ENCODE measurements at regions not wholly inside any gene's neighbourhood (a gene's known extent, or its start where the extent isn't known, plus 50 kb on each side); places are given as distances from the start of the nearest gene placed in this dataset.

DNA sequence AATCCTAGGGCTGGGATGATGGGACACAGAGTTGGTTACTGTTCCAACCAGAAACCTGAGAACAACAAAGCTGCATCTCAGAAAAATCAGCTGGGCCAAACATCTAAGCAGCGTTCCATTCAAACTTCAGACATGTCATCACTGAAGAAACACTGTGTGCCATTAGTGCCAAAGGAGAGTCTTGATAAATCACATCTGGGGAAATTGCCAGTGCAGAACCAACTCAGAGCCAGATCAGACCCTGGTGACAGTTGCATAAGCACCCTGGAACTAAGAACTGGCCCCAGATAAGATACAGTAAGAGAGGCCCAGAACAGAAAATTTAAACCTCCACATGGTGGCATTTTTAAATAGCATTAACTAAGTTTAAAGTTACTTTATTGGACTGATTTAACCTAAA, 482.8 kb downstream of the PRKD1 start:
- TF ChIP-seq, protein P1, sequence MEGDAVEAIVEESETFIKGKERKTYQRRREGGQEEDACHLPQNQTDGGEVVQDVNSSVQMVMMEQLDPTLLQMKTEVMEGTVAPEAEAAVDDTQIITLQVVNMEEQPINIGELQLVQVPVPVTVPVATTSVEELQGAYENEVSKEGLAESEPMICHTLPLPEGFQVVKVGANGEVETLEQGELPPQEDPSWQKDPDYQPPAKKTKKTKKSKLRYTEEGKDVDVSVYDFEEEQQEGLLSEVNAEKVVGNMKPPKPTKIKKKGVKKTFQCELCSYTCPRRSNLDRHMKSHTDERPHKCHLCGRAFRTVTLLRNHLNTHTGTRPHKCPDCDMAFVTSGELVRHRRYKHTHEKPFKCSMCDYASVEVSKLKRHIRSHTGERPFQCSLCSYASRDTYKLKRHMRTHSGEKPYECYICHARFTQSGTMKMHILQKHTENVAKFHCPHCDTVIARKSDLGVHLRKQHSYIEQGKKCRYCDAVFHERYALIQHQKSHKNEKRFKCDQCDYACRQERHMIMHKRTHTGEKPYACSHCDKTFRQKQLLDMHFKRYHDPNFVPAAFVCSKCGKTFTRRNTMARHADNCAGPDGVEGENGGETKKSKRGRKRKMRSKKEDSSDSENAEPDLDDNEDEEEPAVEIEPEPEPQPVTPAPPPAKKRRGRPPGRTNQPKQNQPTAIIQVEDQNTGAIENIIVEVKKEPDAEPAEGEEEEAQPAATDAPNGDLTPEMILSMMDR (IDR thresholded peaks at IDR 0.05): no peak
- no peak for TF ChIP-seq POLR2A (IDR thresholded peaks at IDR 0.05)
